Neural progenitor cell (in vitro differentiated cells): ENCODE measurements at regions not wholly inside any gene's neighbourhood (a gene's known extent, or its start where the extent isn't known, plus 50 kb on each side); places are given as distances from the start of the nearest gene placed in this dataset.

ENCODE experiments used
- DNase-seq: peaks from one replicate; pipeline ENCODE4 v3.0.0-alpha.2; 2016; ENCODE audit warnings: low spot score
- H2AFZ ChIP-seq: fragments of 200-600 bp; sonication (generic); replicated peaks from 2 replicates; pipeline ENCODE4 v1.6.1; 2016; ENCODE audit warnings: antibody characterized with exemption
- H3F3A ChIP-seq: fragments of 200-600 bp; sonication (generic); 2 replicates; pipeline ENCODE4 v1.6.1; 2016; ENCODE audit warnings: antibody characterized with exemption, low read depth
- H3K27ac ChIP-seq: fragments of 200-600 bp; sonication (generic); 2 replicates; pipeline ENCODE4 v1.5.1; 2016; ENCODE audit warnings: mild to moderate bottlenecking
- H3K27me3 ChIP-seq: fragments of 200-600 bp; sonication (generic); 2 replicates; pipeline ENCODE4 v1.6.1; 2016; ENCODE audit warnings: mild to moderate bottlenecking, moderate library complexity
- H3K36me3 ChIP-seq: fragments of 200-600 bp; sonication (generic); 2 replicates; pipeline ENCODE4 v1.5.1; 2016
- H3K4me1 ChIP-seq: fragments of 200-600 bp; sonication (generic); 2 replicates; pipeline ENCODE4 v1.6.1; 2016; ENCODE audit warnings: mixed run types
- H3K4me2 ChIP-seq: fragments of 200-600 bp; sonication (generic); 2 replicates; pipeline ENCODE4 v1.6.1; 2016
- H3K4me3 ChIP-seq: fragments of 200-600 bp; sonication (generic); 2 replicates; pipeline ENCODE4 v1.5.1; 2016
- H3K79me2 ChIP-seq: fragments of 200-600 bp; sonication (generic); 2 replicates; pipeline ENCODE4 v1.6.1; 2016; ENCODE audit warnings: low read depth
- H3K9ac ChIP-seq: fragments of 200-600 bp; sonication (generic); 2 replicates; pipeline ENCODE4 v1.6.1; 2016
- H3K9me3 ChIP-seq: fragments of 200-600 bp; sonication (generic); 2 replicates; pipeline ENCODE4 v1.5.1; 2016; ENCODE audit warnings: low read depth
- H4K20me1 ChIP-seq: fragments of 200-600 bp; sonication (generic); 2 replicates; pipeline ENCODE4 v1.6.1; 2016; ENCODE audit warnings: low read depth
- H3K27ac Mint-ChIP-seq: 3 replicates; pipeline ENCODE4 v1.8.0; 2021; ENCODE audit warnings: mixed read lengths
- H3K27me3 Mint-ChIP-seq: 2 replicates; pipeline ENCODE4 v1.8.0; 2022; ENCODE audit warnings: low read depth, mild to moderate bottlenecking, inconsistent platforms, moderate library complexity, mixed read lengths; ENCODE audit not compliant: insufficient read depth
- H3K36me3 Mint-ChIP-seq: 3 replicates; pipeline ENCODE4 v1.8.0; 2021; ENCODE audit warnings: mixed read lengths
- H3K4me1 Mint-ChIP-seq: 3 replicates; pipeline ENCODE4 v1.8.0; 2021; ENCODE audit warnings: mixed read lengths
- H3K4me3 Mint-ChIP-seq: 3 replicates; pipeline ENCODE4 v1.8.0; 2021; ENCODE audit warnings: mild to moderate bottlenecking, moderate library complexity, mixed read lengths
- H3K9me3 Mint-ChIP-seq: 3 replicates; pipeline ENCODE4 v1.8.0; 2020; ENCODE audit warnings: mixed read lengths
- EZH2 ChIP-seq: fragments of 200-600 bp; sonication (generic); IDR thresholded peaks from 2 replicates; pipeline ENCODE4 v1.6.1; 2017; ENCODE audit warnings: antibody characterized with exemption, mild to moderate bottlenecking, moderate library complexity
- EZH2phosphoT487 ChIP-seq: fragments of 200-600 bp; sonication (generic); IDR thresholded peaks from 2 replicates; pipeline ENCODE4 v1.6.1; 2017; ENCODE audit warnings: antibody characterized with exemption
- TF ChIP-seq, protein P1 (sequence below): fragments of 200-600 bp; sonication (generic); IDR thresholded peaks from 2 replicates; pipeline ENCODE4 v1.5.1; 2017; ENCODE audit warnings: antibody characterized with exemption, mild to moderate bottlenecking

- H3K36me3 Mint-ChIP-seq, result no peaks in the 10 kb centered on the region
- H3K79me2 ChIP-seq, result no peaks in the 10 kb centered on the region
- H3K9me3 Mint-ChIP-seq, result peaks cover 3% of the 10 kb centered on the region
- no peak overlapping the region for H2AFZ ChIP-seq
- H3K27me3 ChIP-seq, result no peaks in the 10 kb centered on the region
- H3K4me1 ChIP-seq, result no peaks in the 10 kb centered on the region
- H3K27ac ChIP-seq, result no peak overlapping the region
- no peak for DNase-seq
- H3K4me3 ChIP-seq, result no peak overlapping the region
- H3K9me3 ChIP-seq, result no peaks in the 10 kb centered on the region
- H3K36me3 ChIP-seq, result no peaks in the 10 kb centered on the region
- no peak overlapping the region for H3K9ac ChIP-seq
- no peaks in the 10 kb centered on the region for H3F3A ChIP-seq
- H3K27me3 Mint-ChIP-seq, result no peaks in the 10 kb centered on the region
- no peak overlapping the region for H3K27ac Mint-ChIP-seq
- H3K4me3 Mint-ChIP-seq, result no peak overlapping the region
- no peaks in the 10 kb centered on the region for H3K4me1 Mint-ChIP-seq
- no peak for TF ChIP-seq EZH2phosphoT487
- no peak for TF ChIP-seq EZH2
- TF ChIP-seq, protein P1, sequence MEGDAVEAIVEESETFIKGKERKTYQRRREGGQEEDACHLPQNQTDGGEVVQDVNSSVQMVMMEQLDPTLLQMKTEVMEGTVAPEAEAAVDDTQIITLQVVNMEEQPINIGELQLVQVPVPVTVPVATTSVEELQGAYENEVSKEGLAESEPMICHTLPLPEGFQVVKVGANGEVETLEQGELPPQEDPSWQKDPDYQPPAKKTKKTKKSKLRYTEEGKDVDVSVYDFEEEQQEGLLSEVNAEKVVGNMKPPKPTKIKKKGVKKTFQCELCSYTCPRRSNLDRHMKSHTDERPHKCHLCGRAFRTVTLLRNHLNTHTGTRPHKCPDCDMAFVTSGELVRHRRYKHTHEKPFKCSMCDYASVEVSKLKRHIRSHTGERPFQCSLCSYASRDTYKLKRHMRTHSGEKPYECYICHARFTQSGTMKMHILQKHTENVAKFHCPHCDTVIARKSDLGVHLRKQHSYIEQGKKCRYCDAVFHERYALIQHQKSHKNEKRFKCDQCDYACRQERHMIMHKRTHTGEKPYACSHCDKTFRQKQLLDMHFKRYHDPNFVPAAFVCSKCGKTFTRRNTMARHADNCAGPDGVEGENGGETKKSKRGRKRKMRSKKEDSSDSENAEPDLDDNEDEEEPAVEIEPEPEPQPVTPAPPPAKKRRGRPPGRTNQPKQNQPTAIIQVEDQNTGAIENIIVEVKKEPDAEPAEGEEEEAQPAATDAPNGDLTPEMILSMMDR, result no peak
- H3K4me2 ChIP-seq, result no peak overlapping the region
- H4K20me1 ChIP-seq, result no peaks in the 10 kb centered on the region
Observed at GRCh38 chr6:91868539-91869202, 1281.8 kb upstream of the MAP3K7 start.

- Histone ChIP-seq H3K27me3 (no peaks in the 10 kb centered on the region), H3K9ac (no peak overlapping the region), H2AFZ (peak overlapping the region; percentile 0), H3K4me3 (no peak overlapping the region), H3F3A (no peaks in the 10 kb centered on the region), H4K20me1 (no peaks in the 10 kb centered on the region), H3K4me2 (no peak overlapping the region), H3K36me3 (no peaks in the 10 kb centered on the region), H3K9me3 (no peaks in the 10 kb centered on the region), H3K79me2 (no peaks in the 10 kb centered on the region), H3K4me1 (no peaks in the 10 kb centered on the region), H3K27ac (no peak overlapping the region)
- no peak for DNase-seq
- H3K9me3 Mint-ChIP-seq, result no peaks in the 10 kb centered on the region
- peaks cover 8% of the 10 kb centered on the region for H3K4me1 Mint-ChIP-seq
- no peaks in the 10 kb centered on the region for H3K36me3 Mint-ChIP-seq
- H3K4me3 Mint-ChIP-seq, result no peak overlapping the region
- H3K27me3 Mint-ChIP-seq, result no peaks in the 10 kb centered on the region
- H3K27ac Mint-ChIP-seq, result no peak overlapping the region
- TF ChIP-seq EZH2phosphoT487 (no peak), EZH2 (no peak)
- TF ChIP-seq, protein P1, result no peak
Observed at GRCh38 chr6:91865889-91866288, 1279.0 kb upstream of the MAP3K7 start.

- peaks cover 10% of the 10 kb centered on the region for H3K4me1 Mint-ChIP-seq
- no peak overlapping the region for H3K4me3 Mint-ChIP-seq
- H3K9ac ChIP-seq, result no peak overlapping the region
- H3K36me3 ChIP-seq, result no peaks in the 10 kb centered on the region
- no peaks in the 10 kb centered on the region for H4K20me1 ChIP-seq
- no peaks in the 10 kb centered on the region for H3K27me3 ChIP-seq
- no peaks in the 10 kb centered on the region for H3K4me1 ChIP-seq
- H3K27me3 Mint-ChIP-seq, result no peaks in the 10 kb centered on the region
- H3K4me3 ChIP-seq, result no peak overlapping the region
- H3F3A ChIP-seq, result no peaks in the 10 kb centered on the region
- DNase-seq, result no peak
- no peaks in the 10 kb centered on the region for H3K79me2 ChIP-seq
- no peaks in the 10 kb centered on the region for H3K9me3 Mint-ChIP-seq
- no peak overlapping the region for H2AFZ ChIP-seq
- no peak overlapping the region for H3K27ac Mint-ChIP-seq
- TF ChIP-seq EZH2, result no peak
- TF ChIP-seq EZH2phosphoT487, result no peak
- TF ChIP-seq, protein P1, result no peak
- H3K9me3 ChIP-seq, result no peaks in the 10 kb centered on the region
- H3K36me3 Mint-ChIP-seq, result no peaks in the 10 kb centered on the region
- no peak overlapping the region for H3K27ac ChIP-seq
- no peak overlapping the region for H3K4me2 ChIP-seq
Observed at GRCh38 chr6:91864911-91865310, 1278.0 kb upstream of the MAP3K7 start.
